HG03575 (cell line): ENCODE measurements at regions not wholly inside any gene's neighbourhood (a gene's known extent, or its start where the extent isn't known, plus 50 kb on each side); places are given as distances from the start of the nearest gene placed in this dataset.
"Not testable (repeated sequence)": the region's sequence is repeated elsewhere in the genome, so short reads cannot be mapped to it uniquely, and the experiment has no call there.

Experiments used
- ATAC-seq: cut with Tn5 transposase; IDR thresholded peaks from one replicate; pipeline ENCODE4 v1.9.1; 2021; ENCODE audit not compliant: unreplicated experiment, insufficient number of reproducible peaks, low FRiP score; ENCODE audit errors: extremely low read depth

DNA sequence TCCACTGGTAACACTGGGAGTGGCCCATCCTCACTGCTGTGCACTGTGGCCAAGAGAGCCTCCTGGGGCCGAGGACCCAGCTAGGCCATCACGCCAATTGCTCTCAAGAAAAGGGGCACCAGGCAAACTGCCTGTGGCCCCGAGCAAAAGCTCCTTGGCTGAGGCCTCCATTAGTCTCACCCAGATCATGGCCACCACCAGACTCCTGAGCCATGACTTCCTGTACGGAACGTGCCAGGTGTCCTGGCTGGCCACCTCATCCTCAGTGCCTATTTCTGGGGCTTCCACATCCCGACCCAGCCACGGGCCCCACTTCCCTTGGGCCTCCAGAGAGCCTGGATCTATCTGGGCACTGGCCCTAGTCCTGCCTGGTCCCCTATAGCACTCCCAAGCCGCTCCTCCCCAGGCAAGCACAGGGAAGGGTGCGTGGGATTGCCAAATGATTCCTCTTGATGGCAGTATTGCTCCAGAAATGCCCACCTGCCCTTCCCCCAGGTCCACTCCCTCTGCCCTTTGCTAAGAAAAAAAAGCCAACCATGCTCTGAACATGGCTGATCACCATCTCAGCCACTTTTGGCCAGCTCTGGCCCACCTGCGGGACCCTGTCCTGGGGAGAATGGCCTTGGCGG is 212.6 kb upstream of the AGTR2 start:
- no peak for ATAC-seq

DNA sequence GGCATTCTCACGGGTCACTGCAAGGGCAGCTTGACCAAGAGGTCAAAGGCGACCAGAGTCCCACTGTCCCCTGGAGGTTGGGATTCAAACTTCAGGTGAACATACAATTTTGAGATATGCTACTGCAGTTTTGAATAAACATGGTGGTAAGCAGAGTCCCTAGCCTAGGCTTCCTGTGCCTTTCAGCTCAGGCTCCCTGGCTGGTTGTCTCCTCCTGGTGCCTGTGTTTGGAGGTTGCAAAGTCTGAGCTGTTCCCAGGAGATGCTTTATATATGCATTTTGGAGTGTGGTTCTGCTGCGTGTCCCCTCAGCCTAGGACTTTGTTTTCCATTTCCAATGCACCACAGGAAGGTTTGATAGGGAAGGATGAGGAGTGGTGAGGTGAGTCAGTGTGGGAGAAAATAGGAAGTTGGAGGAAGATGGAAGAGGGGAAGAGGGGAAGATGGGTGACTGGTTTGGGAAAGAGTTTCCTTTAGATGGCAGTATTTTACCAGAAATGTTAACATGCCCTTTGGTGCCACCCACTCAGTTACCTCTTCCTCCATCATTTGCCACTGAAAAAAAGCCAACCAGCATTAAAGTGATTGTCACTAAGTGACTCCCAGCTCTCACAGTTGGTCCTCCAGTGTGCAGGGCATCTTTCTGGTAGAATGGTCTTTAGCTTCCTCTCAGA is 211.7 kb upstream of the AGTR2 start:
- no peak for ATAC-seq

DNA sequence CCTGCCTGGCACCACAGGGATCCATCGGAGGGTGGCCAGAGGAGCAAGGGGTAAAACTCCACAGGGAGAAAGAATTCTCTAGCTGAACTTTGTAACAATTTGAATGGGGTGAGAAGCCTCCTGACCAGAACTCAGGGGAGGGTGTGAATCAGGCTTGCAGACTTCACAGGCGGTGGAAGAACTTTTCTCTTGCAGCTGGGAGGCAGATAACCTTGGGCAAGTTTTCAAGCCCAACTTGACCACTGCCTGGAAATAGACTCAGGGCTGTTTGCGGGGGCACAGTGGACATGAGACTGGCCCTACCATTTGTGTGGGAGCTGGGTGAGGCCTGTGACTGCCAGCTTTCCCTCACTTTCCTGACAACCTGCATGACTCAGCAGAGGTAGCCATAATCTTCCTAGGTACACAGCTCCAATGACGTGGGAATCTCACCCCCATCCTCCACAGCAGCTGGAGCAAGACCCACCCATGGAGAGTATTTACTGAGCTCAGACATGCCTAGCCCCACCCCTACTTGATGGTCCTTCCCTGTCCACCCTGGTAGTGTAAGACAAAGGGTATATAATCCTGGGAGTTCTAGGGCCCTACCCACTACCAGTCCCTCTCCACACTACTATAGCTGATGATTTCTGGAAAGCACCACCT is 210.0 kb upstream of the AGTR2 start:
- no peak for ATAC-seq

GRCh38 chrX:115966920-115967319 is 203.6 kb upstream of the AGTR2 start:
- ATAC-seq, result no peak

GRCh38 chrX:115968436-115969252 is 201.9 kb upstream of the AGTR2 start:
- ATAC-seq, result peak; percentile 60

GRCh38 chrX:115970718-115971117 is 199.8 kb upstream of the AGTR2 start:
- no peak for ATAC-seq

- ATAC-seq, result no peak
Observed at GRCh38 chrX:115972717-115973116, 197.8 kb upstream of the AGTR2 start.

DNA sequence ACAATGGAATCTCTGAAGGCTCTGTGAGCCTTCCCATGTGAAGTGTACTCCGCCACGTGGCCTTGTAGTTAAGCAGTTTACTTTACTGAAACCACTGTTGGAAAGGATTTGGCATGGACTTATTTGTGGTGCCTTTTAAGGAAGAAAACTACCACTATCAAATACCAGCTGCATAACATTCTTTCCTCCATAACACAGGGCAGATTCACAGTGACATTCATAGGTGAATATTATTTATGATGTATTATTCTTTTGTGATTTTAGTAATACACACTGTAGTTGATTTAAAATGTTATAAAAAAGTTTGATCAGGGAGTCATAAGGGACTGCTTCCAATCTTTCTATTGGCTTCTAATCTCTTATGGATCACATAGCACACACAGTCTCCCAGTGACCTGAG is 192.5 kb upstream of the AGTR2 start:
- no peak for ATAC-seq

GRCh38 chrX:115983148-115983547 is 187.4 kb upstream of the AGTR2 start:
- not testable (repeated sequence) for ATAC-seq

DNA sequence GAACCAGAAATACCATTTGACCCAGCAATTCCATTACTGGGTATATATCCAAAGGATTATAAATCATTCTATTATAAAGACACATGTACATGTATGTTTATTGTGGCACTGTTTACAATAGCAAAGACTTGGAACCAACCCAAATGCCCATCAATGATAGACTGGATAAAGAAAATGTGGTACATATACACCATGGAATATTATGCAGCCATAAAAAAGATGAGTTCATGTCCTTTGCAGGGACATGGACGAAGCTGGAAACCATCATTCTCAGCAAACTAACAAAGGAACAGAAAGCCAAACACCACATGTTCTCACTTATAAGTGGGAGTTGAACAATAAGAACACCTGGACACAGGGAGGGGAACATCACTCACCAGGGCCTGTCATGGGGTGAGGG is 183.1 kb upstream of the AGTR2 start:
- not testable (repeated sequence) for ATAC-seq

DNA sequence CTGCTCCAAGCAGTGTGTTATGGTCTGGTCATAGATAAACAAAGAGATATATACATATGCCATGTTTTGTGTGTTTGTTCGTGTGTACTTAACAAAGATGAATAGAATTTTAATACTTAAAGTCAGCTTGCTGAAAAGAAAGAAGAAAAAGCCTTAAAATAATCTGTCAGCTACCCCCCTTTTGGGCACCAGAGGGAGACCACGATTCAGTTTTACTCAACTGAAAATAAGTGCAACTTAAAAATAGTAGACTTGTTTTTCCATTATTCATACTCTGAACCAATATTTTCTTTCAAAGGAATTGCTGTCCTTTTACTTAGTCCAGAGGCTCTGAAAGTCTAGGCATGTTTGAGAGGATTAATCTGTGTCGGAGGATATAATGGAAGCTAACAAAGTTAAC is 181.7 kb upstream of the AGTR2 start:
- no peak for ATAC-seq

GRCh38 chrX:115989686-115990085 is 180.9 kb upstream of the AGTR2 start:
- no peak for ATAC-seq

DNA sequence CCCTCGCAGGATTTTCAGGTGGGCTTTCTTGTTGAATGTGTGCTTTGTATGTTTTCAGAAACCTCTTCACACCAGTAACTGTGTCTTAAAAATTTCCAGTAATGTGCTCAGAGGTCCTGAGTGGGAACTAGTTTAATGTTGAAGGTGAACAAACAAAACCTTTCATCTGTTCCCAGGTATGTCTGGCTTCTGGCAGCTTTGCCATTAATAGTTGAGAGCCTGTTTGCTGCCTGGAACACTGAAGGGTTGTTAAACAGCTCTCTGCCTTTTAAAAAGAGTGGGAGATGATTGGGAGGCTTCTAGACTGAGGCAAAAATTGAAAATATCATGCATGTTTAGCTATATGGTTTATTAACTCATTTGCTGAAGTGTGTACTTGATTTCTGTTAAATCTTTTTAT is 161.2 kb upstream of the AGTR2 start:
- no peak for ATAC-seq

DNA sequence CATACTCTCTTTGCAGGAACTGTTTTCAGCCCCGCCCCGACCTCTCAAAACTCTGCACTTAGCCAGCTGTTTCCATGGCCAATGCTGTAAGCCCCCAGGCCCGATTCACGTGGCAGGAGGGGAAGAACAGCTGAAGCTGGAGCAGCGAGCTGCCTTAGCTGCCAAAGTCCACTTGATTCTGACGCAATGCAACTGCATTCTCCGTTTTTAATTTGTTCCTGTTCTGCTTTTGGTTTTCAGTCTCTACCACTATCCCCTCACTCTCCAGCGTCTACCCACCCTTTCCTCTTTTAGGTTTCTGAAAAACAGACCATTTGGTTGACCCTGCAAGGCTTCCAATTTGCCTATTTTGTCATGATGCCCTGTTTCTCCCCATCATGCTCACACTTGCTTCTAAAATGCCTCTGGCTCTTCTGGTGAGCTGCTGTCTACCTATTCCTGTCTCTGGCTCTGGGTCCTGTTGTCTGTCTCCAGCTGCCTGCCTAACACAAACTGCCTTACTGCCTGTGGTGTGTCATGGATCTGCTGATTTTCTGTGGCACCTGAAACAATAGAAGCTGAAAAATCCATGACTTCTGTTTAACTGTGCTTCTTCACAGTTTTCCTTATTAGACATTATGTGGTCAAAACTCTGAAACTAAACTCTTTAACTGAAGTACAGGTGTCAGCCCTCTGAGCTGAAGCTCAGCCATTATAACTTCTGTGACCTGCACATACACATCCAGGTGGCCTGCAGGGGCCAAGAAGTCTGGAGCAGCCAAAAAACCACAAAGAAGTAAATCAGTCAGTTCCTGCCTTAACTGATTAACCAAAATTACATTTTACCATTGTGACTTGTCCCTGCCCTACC is 160.5 kb upstream of the AGTR2 start:
- ATAC-seq, result peak; percentile 67

- ATAC-seq, result no peak
Observed at GRCh38 chrX:116010939-116011338, 159.6 kb upstream of the AGTR2 start.

DNA sequence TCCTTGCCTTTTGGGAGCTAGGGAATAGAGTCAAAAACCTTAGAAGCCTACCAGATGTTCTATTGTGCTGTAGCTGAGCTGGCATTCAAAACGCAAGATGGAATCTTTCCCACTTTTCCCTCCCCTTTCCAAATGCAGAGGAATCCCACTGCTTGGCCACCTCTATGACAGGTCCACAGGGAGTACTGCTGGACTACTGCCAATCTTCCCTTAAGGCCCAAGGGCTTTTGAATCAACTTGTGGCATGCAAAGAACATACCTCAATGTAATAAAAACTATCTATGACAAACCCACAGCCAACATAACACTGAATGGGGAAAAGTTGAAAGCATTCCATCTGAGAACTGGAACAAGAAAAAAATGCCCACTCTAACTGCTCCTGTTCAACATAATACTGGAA is 139.2 kb upstream of the AGTR2 start:
- ATAC-seq, result no peak
